NCI-H446 treated with DMSO at 0.1 percent for 48 hours (cell line): ENCODE measurements at regions not wholly inside any gene's neighbourhood (a gene's known extent, or its start where the extent isn't known, plus 50 kb on each side); places are given as distances from the start of the nearest gene placed in this dataset.
"Not testable (repeated sequence)": the region's sequence is repeated elsewhere in the genome, so short reads cannot be mapped to it uniquely, and the experiment has no call there.

ENCODE experiments used
- DNase-seq: peaks from one replicate; lab custom pipeline; 2025; lab: John Stamatoyannopoulos, UW

- DNase-seq, result no peak
These were observed 199.7 kb downstream of the CRLF2 start for GRCh38 chrX:1012678-1013300.

GRCh38 chrX:1011691-1012283 lies 200.7 kb downstream of the CRLF2 start:
- DNase-seq, result no peak

- DNase-seq, result no peak
These were observed 202.7 kb downstream of the CRLF2 start for GRCh38 chrX:1009771-1010170.

- no peak for DNase-seq
These were observed 206.2 kb downstream of the CRLF2 start for GRCh38 chrX:1006156-1006730.

- DNase-seq, result no peak
These were observed 209.8 kb downstream of the CRLF2 start for GRCh38 chrX:1002611-1003010.

GRCh38 chrX:997631-998137 lies 214.8 kb downstream of the CRLF2 start:
- DNase-seq, result no peak

GRCh38 chrX:994780-995179 lies 217.7 kb downstream of the CRLF2 start:
- DNase-seq, result no peak

- DNase-seq, result peak; percentile 78
These were observed 222.4 kb downstream of the CRLF2 start for GRCh38 chrX:989959-990510.

GRCh38 chrX:988530-988929 lies 223.9 kb downstream of the CRLF2 start:
- not testable (repeated sequence) for DNase-seq

GRCh38 chrX:981791-982626 lies 230.4 kb downstream of the CRLF2 start:
- DNase-seq, result no peak

- no peak for DNase-seq
These were observed 231.7 kb downstream of the CRLF2 start for GRCh38 chrX:980587-981235.

GRCh38 chrX:979127-979526 lies 233.3 kb downstream of the CRLF2 start:
- DNase-seq, result not testable (repeated sequence)

GRCh38 chrX:973010-973632 lies 239.3 kb downstream of the CRLF2 start:
- DNase-seq, result no peak

GRCh38 chrX:968148-968965 lies 244.1 kb downstream of the CRLF2 start:
- DNase-seq, result no peak

- no peak for DNase-seq
These were observed 245.9 kb downstream of the CRLF2 start for GRCh38 chrX:966396-967070.

- DNase-seq, result no peak
These were observed 247.5 kb downstream of the CRLF2 start for GRCh38 chrX:964831-965416.

- no peak for DNase-seq
These were observed 251.6 kb downstream of the CRLF2 start for GRCh38 chrX:960821-961220.

GRCh38 chrX:959595-959994 lies 252.9 kb downstream of the CRLF2 start:
- no peak for DNase-seq

- not testable (repeated sequence) for DNase-seq
These were observed 257.2 kb downstream of the CRLF2 start for GRCh38 chrX:955168-955781.
